ENCODE measurements at regions not wholly inside any gene's neighbourhood (a gene's known extent, or its start where the extent isn't known, plus 50 kb on each side); places are given as distances from the start of the nearest gene placed in this dataset.

DNA sequence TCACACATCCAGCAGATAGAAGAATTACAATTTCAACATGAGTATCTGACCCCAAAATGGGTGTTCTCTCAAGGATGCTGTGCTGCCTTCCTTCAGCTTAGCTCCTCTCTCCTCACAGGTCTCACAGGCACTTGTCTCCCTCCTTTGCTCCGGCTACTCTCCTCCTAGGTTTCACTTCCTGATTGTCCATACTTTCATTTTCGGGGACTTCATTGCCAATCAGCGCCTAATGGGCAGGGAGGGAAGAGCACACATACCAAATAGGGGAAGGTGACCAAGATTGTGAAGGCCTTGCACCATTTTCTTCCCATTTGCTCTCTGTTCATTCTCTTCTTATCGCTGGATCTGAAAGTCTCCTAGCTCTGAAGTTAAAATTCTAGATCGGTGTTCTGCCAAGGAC is 125.4 kb upstream of the EOLA2 start:
- TF ChIP-seq POLR2A (IDR thresholded peaks at IDR 0.05): no peak
- TF ChIP-seq, protein P1, sequence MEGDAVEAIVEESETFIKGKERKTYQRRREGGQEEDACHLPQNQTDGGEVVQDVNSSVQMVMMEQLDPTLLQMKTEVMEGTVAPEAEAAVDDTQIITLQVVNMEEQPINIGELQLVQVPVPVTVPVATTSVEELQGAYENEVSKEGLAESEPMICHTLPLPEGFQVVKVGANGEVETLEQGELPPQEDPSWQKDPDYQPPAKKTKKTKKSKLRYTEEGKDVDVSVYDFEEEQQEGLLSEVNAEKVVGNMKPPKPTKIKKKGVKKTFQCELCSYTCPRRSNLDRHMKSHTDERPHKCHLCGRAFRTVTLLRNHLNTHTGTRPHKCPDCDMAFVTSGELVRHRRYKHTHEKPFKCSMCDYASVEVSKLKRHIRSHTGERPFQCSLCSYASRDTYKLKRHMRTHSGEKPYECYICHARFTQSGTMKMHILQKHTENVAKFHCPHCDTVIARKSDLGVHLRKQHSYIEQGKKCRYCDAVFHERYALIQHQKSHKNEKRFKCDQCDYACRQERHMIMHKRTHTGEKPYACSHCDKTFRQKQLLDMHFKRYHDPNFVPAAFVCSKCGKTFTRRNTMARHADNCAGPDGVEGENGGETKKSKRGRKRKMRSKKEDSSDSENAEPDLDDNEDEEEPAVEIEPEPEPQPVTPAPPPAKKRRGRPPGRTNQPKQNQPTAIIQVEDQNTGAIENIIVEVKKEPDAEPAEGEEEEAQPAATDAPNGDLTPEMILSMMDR (IDR thresholded peaks at IDR 0.05): no peak
